OCI-LY3 (cell line): ENCODE measurements at regions not wholly inside any gene's neighbourhood (a gene's known extent, or its start where the extent isn't known, plus 50 kb on each side); places are given as distances from the start of the nearest gene placed in this dataset.

Experiments used
- H2AFZ ChIP-seq: fragments of 200-600, 300-600 bp; shearing (Covaris generic); 2 replicates; pipeline ENCODE4 v1.6.0; 2014; ENCODE audit warnings: antibody characterized with exemption, low read depth, low read length
- H3K27ac ChIP-seq: fragments of 200-600, 300-600 bp; sonication (generic); 2 replicates; pipeline ENCODE4 v1.5.1; 2014; ENCODE audit warnings: mild to moderate bottlenecking, low read length, moderate library complexity, mixed read lengths
- H3K27me3 ChIP-seq: fragments of 200-600, 300-600 bp; sonication (generic); 2 replicates; pipeline ENCODE4 v1.6.1; 2014; ENCODE audit warnings: low read depth, low read length, mixed read lengths
- H3K36me3 ChIP-seq: fragments of 200-600, 300-600 bp; sonication (generic); replicated peaks from 2 replicates; pipeline ENCODE3; 2014; ENCODE audit warnings: low read depth, low read length, mixed read lengths
- H3K4me1 ChIP-seq: fragments of 300-600, 200-600 bp; sonication (generic); 2 replicates; pipeline ENCODE4 v1.6.1; 2014; ENCODE audit warnings: low read length, mixed read lengths
- H3K4me2 ChIP-seq: fragments of 200-600, 300-600 bp; sonication (generic); 2 replicates; pipeline ENCODE4 v1.6.1; 2014; ENCODE audit warnings: low read length, mixed read lengths
- H3K4me3 ChIP-seq: fragments of 300-600, 200-600 bp; sonication (generic); 2 replicates; pipeline ENCODE4 v1.5.1; 2014; ENCODE audit warnings: antibody characterized with exemption, mild to moderate bottlenecking, low read length, moderate library complexity
- H3K79me2 ChIP-seq: fragments of 300-600, 200-600 bp; shearing (Covaris generic); 2 replicates; pipeline ENCODE4 v1.6.1; 2014; ENCODE audit warnings: mild to moderate bottlenecking, low read length, mixed read lengths
- H3K9ac ChIP-seq: fragments of 300-600, 200-600 bp; shearing (Covaris generic); 2 replicates; pipeline ENCODE4 v1.6.0; 2014; ENCODE audit warnings: mild to moderate bottlenecking, low read length, moderate library complexity
- H3K9me3 ChIP-seq: fragments of 200-600, 300-600 bp; shearing (Covaris generic); 2 replicates; pipeline ENCODE4 v1.6.1; 2014; ENCODE audit warnings: low read length, mixed read lengths; ENCODE audit not compliant: insufficient read depth
- H4K20me1 ChIP-seq: fragments of 200-600, 300-600 bp; sonication (generic); 2 replicates; pipeline ENCODE4 v1.6.1; 2016; ENCODE audit warnings: low read length, mixed read lengths; ENCODE audit not compliant: insufficient read depth
- CTCF ChIP-seq: fragments of 200-600, 300-600 bp; sonication (generic); IDR thresholded peaks from 2 replicates; pipeline ENCODE4 v1.5.1; 2014; ENCODE audit warnings: antibody characterized with exemption, low read length, low read depth
- EZH2phosphoT487 ChIP-seq: fragments of 200-600 bp; shearing (Covaris generic); IDR thresholded peaks from 2 replicates; pipeline ENCODE4 v1.6.1; 2018; ENCODE audit warnings: antibody characterized with exemption, mixed run types, low read depth

DNA sequence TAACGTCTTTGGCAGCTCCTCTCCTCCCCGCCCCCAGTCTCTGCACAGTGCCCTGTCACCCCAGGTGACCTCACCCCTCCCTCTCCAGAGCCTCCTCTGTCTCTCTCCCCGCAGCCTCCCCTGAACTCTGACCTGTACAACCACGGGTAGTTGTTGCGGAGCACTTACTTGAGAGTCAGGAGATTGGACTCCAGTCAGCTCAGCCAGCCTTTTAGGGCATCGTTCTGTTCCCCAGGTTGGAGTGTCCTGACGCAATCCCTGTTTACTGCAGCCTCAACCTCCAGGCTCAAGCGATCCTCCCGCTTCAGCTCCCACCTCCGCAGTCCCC lies 177.7 kb downstream of the UACA start:
- no peak overlapping the region for H3K4me3 ChIP-seq
- H4K20me1 ChIP-seq = no peaks in the 10 kb centered on the region

DNA sequence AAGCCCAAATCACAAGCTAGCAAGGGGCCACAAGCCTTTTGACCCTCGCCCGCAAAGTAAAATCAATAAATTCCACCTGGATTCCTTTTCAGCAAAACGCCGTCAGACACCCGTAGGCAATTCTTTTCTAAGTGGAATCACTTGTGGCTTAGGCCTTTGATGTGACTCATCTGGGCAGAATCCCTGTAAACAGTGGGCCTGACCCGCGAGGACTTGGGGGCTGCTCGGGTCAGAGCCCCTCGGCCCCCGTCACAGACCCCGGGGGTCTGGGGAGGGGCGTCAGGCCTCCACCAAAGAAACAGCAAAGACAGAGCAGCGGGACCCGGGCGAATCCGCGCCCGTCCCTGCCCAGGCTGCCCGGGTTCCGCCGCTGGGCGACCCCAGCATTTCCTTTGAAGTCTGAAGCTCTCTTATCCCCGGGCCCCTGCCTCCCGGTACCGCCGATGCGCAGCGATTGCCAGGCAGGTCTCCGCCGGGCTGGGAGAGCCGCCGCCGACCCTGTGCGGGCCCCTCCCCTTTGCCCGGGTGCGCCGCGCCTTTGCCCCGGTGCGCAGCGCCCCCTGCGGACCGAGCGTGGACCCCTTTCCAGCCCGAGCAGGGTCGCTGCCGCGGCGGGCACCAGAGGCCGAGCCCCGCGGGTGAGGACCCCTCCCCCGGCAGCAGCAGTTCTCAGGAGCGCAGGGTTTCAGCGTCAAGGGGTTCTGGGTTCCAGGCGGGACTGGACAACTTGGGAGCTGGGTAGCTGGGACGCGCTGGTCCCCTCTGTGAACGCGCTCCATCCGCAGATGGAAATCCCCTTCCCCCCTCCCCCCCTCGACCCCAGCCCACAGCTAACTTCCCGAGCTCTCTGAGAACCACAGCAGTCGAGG lies 178.3 kb downstream of the UACA start:
- Histone ChIP-seq H3K27me3 (peaks cover 35% of the 10 kb centered on the region), H3K79me2 (no peaks in the 10 kb centered on the region), H3K27ac (no peak overlapping the region), H3K9me3 (no peaks in the 10 kb centered on the region), H3K9ac (no peak overlapping the region), H3K4me1 (no peaks in the 10 kb centered on the region), H3K4me2 (no peak overlapping the region), H3K4me3 (no peak overlapping the region), H3K36me3 (no peaks in the 10 kb centered on the region), H4K20me1 (no peaks in the 10 kb centered on the region), H2AFZ (no peak overlapping the region)
- TF ChIP-seq EZH2phosphoT487 (no peak), CTCF (no peak)

More for the DNA sequence above, 177.7 kb downstream of the UACA start:
- H3K36me3 ChIP-seq = no peaks in the 10 kb centered on the region
- no peaks in the 10 kb centered on the region for H3K4me1 ChIP-seq
- H2AFZ ChIP-seq = no peak overlapping the region
- no peak overlapping the region for H3K27ac ChIP-seq
- H3K9me3 ChIP-seq = no peaks in the 10 kb centered on the region
- no peak overlapping the region for H3K4me2 ChIP-seq
- peaks cover 29% of the 10 kb centered on the region for H3K27me3 ChIP-seq
- H3K9ac ChIP-seq = no peak overlapping the region
- TF ChIP-seq EZH2phosphoT487 (no peak), CTCF (no peak)
- no peaks in the 10 kb centered on the region for H3K79me2 ChIP-seq

- Histone ChIP-seq H3K9me3 (no peaks in the 10 kb centered on the region), H4K20me1 (no peaks in the 10 kb centered on the region), H2AFZ (no peak overlapping the region), H3K36me3 (no peaks in the 10 kb centered on the region), H3K4me1 (no peaks in the 10 kb centered on the region), H3K79me2 (no peaks in the 10 kb centered on the region), H3K4me3 (no peak overlapping the region), H3K4me2 (no peak overlapping the region), H3K9ac (no peak overlapping the region), H3K27me3 (peaks cover 41% of the 10 kb centered on the region), H3K27ac (no peak overlapping the region)
- no peak for TF ChIP-seq EZH2phosphoT487
- TF ChIP-seq CTCF = no peak
Observed at GRCh38 chr15:70584441-70584837, 178.9 kb downstream of the UACA start.

GRCh38 chr15:70583006-70583405 lies 180.4 kb downstream of the UACA start:
- no peak for TF ChIP-seq EZH2phosphoT487
- TF ChIP-seq CTCF = no peak
- no peak overlapping the region for H3K27ac ChIP-seq
- no peak overlapping the region for H3K4me3 ChIP-seq
- peaks cover 46% of the 10 kb centered on the region for H3K27me3 ChIP-seq
- no peaks in the 10 kb centered on the region for H4K20me1 ChIP-seq
- no peak overlapping the region for H2AFZ ChIP-seq
- H3K9me3 ChIP-seq = no peaks in the 10 kb centered on the region
- H3K4me1 ChIP-seq = no peaks in the 10 kb centered on the region
- H3K4me2 ChIP-seq = no peak overlapping the region
- no peak overlapping the region for H3K9ac ChIP-seq
- no peaks in the 10 kb centered on the region for H3K79me2 ChIP-seq
- H3K36me3 ChIP-seq = no peaks in the 10 kb centered on the region
